ENCODE measurements at regions not wholly inside any gene's neighbourhood (a gene's known extent, or its start where the extent isn't known, plus 50 kb on each side); places are given as distances from the start of the nearest gene placed in this dataset.

- no peak overlapping the region for H3K4me3 ChIP-seq (ENCODE audit: low read depth in 1 of 2, low read length in 2 of 2)
- H3K27me3 ChIP-seq (ENCODE audit: low read depth, low read length), result no peaks in the 10 kb centered on the region
- H3K4me1 ChIP-seq (ENCODE audit: control insufficient read depth in 1 of 2, insufficient read depth in 2 of 2, low read length in 2 of 2), result peaks cover 0 to 4% of the 10 kb centered on the region in 2 donors
- H3K36me3 ChIP-seq (ENCODE audit: control insufficient read depth in 1 of 2, insufficient read depth in 2 of 2, low read length in 2 of 2), result no peaks in the 10 kb centered on the region
- no peaks in the 10 kb centered on the region for H3K9me3 ChIP-seq (ENCODE audit: control insufficient read depth in 1 of 2, low read length in 2 of 2)
- H3K27ac ChIP-seq (ENCODE audit: low read length), result no peak overlapping the region
Observed at GRCh38 chr17:71727292-71727691, 393.5 kb upstream of the SOX9 start.

- Histone ChIP-seq H3K9me3 (ENCODE audit: control insufficient read depth in 1 of 2, low read length in 2 of 2) (no peaks in the 10 kb centered on the region), H3K36me3 (ENCODE audit: control insufficient read depth in 1 of 2, insufficient read depth in 2 of 2, low read length in 2 of 2) (no peaks in the 10 kb centered on the region), H3K4me1 (ENCODE audit: control insufficient read depth in 1 of 2, insufficient read depth in 2 of 2, low read length in 2 of 2) (peaks cover 0 to 4% of the 10 kb centered on the region in 2 donors), H3K27me3 (ENCODE audit: low read depth, low read length) (no peaks in the 10 kb centered on the region), H3K4me3 (ENCODE audit: low read depth in 1 of 2, low read length in 2 of 2) (no peak overlapping the region), H3K27ac (ENCODE audit: low read length) (no peak overlapping the region)
Observed at GRCh38 chr17:71727723-71728122, 393.1 kb upstream of the SOX9 start.

GRCh38 chr17:71730871-71731270 is 389.9 kb upstream of the SOX9 start:
- Histone ChIP-seq H3K4me3 (ENCODE audit: low read depth in 1 of 2, low read length in 2 of 2) (no peak overlapping the region), H3K4me1 (ENCODE audit: control insufficient read depth in 1 of 2, insufficient read depth in 2 of 2, low read length in 2 of 2) (peaks cover 0 to under 1% of the 10 kb centered on the region in 2 donors), H3K27ac (ENCODE audit: low read length) (no peak overlapping the region), H3K36me3 (ENCODE audit: control insufficient read depth in 1 of 2, insufficient read depth in 2 of 2, low read length in 2 of 2) (no peaks in the 10 kb centered on the region), H3K27me3 (ENCODE audit: low read depth, low read length) (no peaks in the 10 kb centered on the region), H3K9me3 (ENCODE audit: control insufficient read depth in 1 of 2, low read length in 2 of 2) (no peaks in the 10 kb centered on the region)

- Histone ChIP-seq H3K36me3 (ENCODE audit: control insufficient read depth in 1 of 2, insufficient read depth in 2 of 2, low read length in 2 of 2) (no peaks in the 10 kb centered on the region), H3K27ac (ENCODE audit: low read length) (no peak overlapping the region), H3K27me3 (ENCODE audit: low read depth, low read length) (no peaks in the 10 kb centered on the region), H3K4me3 (ENCODE audit: low read depth in 1 of 2, low read length in 2 of 2) (no peak overlapping the region), H3K4me1 (ENCODE audit: control insufficient read depth in 1 of 2, insufficient read depth in 2 of 2, low read length in 2 of 2) (no peaks in the 10 kb centered on the region), H3K9me3 (ENCODE audit: control insufficient read depth in 1 of 2, low read length in 2 of 2) (no peaks in the 10 kb centered on the region)
Observed at GRCh38 chr17:71735893-71736292, 384.9 kb upstream of the SOX9 start.

- Histone ChIP-seq H3K27me3 (ENCODE audit: low read depth, low read length) (no peaks in the 10 kb centered on the region), H3K9me3 (ENCODE audit: control insufficient read depth in 1 of 2, low read length in 2 of 2) (no peaks in the 10 kb centered on the region)
Observed at GRCh38 chr17:71740866-71741265, 380.0 kb upstream of the SOX9 start.

GRCh38 chr17:71741836-71742235 is 379.0 kb upstream of the SOX9 start:
- no peaks in the 10 kb centered on the region for H3K27me3 ChIP-seq (ENCODE audit: low read depth, low read length)
- H3K4me1 ChIP-seq (ENCODE audit: control insufficient read depth in 1 of 2, insufficient read depth in 2 of 2, low read length in 2 of 2), result no peaks in the 10 kb centered on the region
- no peaks in the 10 kb centered on the region for H3K36me3 ChIP-seq (ENCODE audit: control insufficient read depth in 1 of 2, insufficient read depth in 2 of 2, low read length in 2 of 2)
- H3K27ac ChIP-seq (ENCODE audit: low read length), result no peak overlapping the region
- no peak overlapping the region for H3K4me3 ChIP-seq (ENCODE audit: low read depth in 1 of 2, low read length in 2 of 2)
- no peaks in the 10 kb centered on the region for H3K9me3 ChIP-seq (ENCODE audit: control insufficient read depth in 1 of 2, low read length in 2 of 2)

More at GRCh38 chr17:71740866-71741265, 380.0 kb upstream of the SOX9 start:
- no peak overlapping the region for H3K27ac ChIP-seq (ENCODE audit: low read length)
- no peaks in the 10 kb centered on the region for H3K4me1 ChIP-seq (ENCODE audit: control insufficient read depth in 1 of 2, insufficient read depth in 2 of 2, low read length in 2 of 2)
- H3K36me3 ChIP-seq (ENCODE audit: control insufficient read depth in 1 of 2, insufficient read depth in 2 of 2, low read length in 2 of 2), result no peaks in the 10 kb centered on the region
- no peak overlapping the region for H3K4me3 ChIP-seq (ENCODE audit: low read depth in 1 of 2, low read length in 2 of 2)

GRCh38 chr17:71748872-71749271 is 371.9 kb upstream of the SOX9 start:
- H3K4me1 ChIP-seq (ENCODE audit: control insufficient read depth in 1 of 2, insufficient read depth in 2 of 2, low read length in 2 of 2), result no peaks in the 10 kb centered on the region
- H3K27ac ChIP-seq (ENCODE audit: low read length), result no peak overlapping the region
- H3K27me3 ChIP-seq (ENCODE audit: low read depth, low read length), result no peaks in the 10 kb centered on the region
- no peaks in the 10 kb centered on the region for H3K36me3 ChIP-seq (ENCODE audit: control insufficient read depth in 1 of 2, insufficient read depth in 2 of 2, low read length in 2 of 2)
- no peaks in the 10 kb centered on the region for H3K9me3 ChIP-seq (ENCODE audit: control insufficient read depth in 1 of 2, low read length in 2 of 2)
- no peak overlapping the region for H3K4me3 ChIP-seq (ENCODE audit: low read depth in 1 of 2, low read length in 2 of 2)

GRCh38 chr17:71753070-71753469 is 367.8 kb upstream of the SOX9 start:
- H3K4me1 ChIP-seq (ENCODE audit: control insufficient read depth in 1 of 2, insufficient read depth in 2 of 2, low read length in 2 of 2), result no peaks in the 10 kb centered on the region
- H3K27me3 ChIP-seq (ENCODE audit: low read depth, low read length), result no peaks in the 10 kb centered on the region
- no peak overlapping the region for H3K4me3 ChIP-seq (ENCODE audit: low read depth in 1 of 2, low read length in 2 of 2)
- H3K27ac ChIP-seq (ENCODE audit: low read length), result no peak overlapping the region
- H3K9me3 ChIP-seq (ENCODE audit: control insufficient read depth in 1 of 2, low read length in 2 of 2), result no peaks in the 10 kb centered on the region
- H3K36me3 ChIP-seq (ENCODE audit: control insufficient read depth in 1 of 2, insufficient read depth in 2 of 2, low read length in 2 of 2), result no peaks in the 10 kb centered on the region

GRCh38 chr17:71757156-71757555 is 363.7 kb upstream of the SOX9 start:
- Histone ChIP-seq H3K27ac (ENCODE audit: low read length) (no peak overlapping the region), H3K9me3 (ENCODE audit: control insufficient read depth in 1 of 2, low read length in 2 of 2) (no peaks in the 10 kb centered on the region), H3K36me3 (ENCODE audit: control insufficient read depth in 1 of 2, insufficient read depth in 2 of 2, low read length in 2 of 2) (no peaks in the 10 kb centered on the region), H3K27me3 (ENCODE audit: low read depth, low read length) (no peaks in the 10 kb centered on the region), H3K4me1 (ENCODE audit: control insufficient read depth in 1 of 2, insufficient read depth in 2 of 2, low read length in 2 of 2) (no peaks in the 10 kb centered on the region), H3K4me3 (ENCODE audit: low read depth in 1 of 2, low read length in 2 of 2) (no peak overlapping the region)

- Histone ChIP-seq H3K4me3 (ENCODE audit: low read depth in 1 of 2, low read length in 2 of 2) (no peak overlapping the region), H3K27ac (ENCODE audit: low read length) (no peak overlapping the region), H3K27me3 (ENCODE audit: low read depth, low read length) (no peaks in the 10 kb centered on the region), H3K36me3 (ENCODE audit: control insufficient read depth in 1 of 2, insufficient read depth in 2 of 2, low read length in 2 of 2) (no peaks in the 10 kb centered on the region), H3K4me1 (ENCODE audit: control insufficient read depth in 1 of 2, insufficient read depth in 2 of 2, low read length in 2 of 2) (no peaks in the 10 kb centered on the region), H3K9me3 (ENCODE audit: control insufficient read depth in 1 of 2, low read length in 2 of 2) (no peaks in the 10 kb centered on the region)
Observed at GRCh38 chr17:71757956-71758355, 362.9 kb upstream of the SOX9 start.

GRCh38 chr17:71759422-71760060 is 361.3 kb upstream of the SOX9 start:
- H3K4me1 ChIP-seq (ENCODE audit: control insufficient read depth in 1 of 2, insufficient read depth in 2 of 2, low read length in 2 of 2), result no peaks in the 10 kb centered on the region

GRCh38 chr17:71760062-71760720 is 360.6 kb upstream of the SOX9 start:
- H3K27me3 ChIP-seq (ENCODE audit: low read depth, low read length), result no peaks in the 10 kb centered on the region
- no peak overlapping the region for H3K27ac ChIP-seq (ENCODE audit: low read length)
- no peak overlapping the region for H3K4me3 ChIP-seq (ENCODE audit: low read depth in 1 of 2, low read length in 2 of 2)

More at GRCh38 chr17:71759422-71760060, 361.3 kb upstream of the SOX9 start:
- Histone ChIP-seq H3K9me3 (ENCODE audit: control insufficient read depth in 1 of 2, low read length in 2 of 2) (no peaks in the 10 kb centered on the region), H3K4me3 (ENCODE audit: low read depth in 1 of 2, low read length in 2 of 2) (no peak overlapping the region), H3K27ac (ENCODE audit: low read length) (no peak overlapping the region), H3K27me3 (ENCODE audit: low read depth, low read length) (no peaks in the 10 kb centered on the region), H3K36me3 (ENCODE audit: control insufficient read depth in 1 of 2, insufficient read depth in 2 of 2, low read length in 2 of 2) (no peaks in the 10 kb centered on the region)

More at GRCh38 chr17:71760062-71760720, 360.6 kb upstream of the SOX9 start:
- Histone ChIP-seq H3K36me3 (ENCODE audit: control insufficient read depth in 1 of 2, insufficient read depth in 2 of 2, low read length in 2 of 2) (no peaks in the 10 kb centered on the region), H3K9me3 (ENCODE audit: control insufficient read depth in 1 of 2, low read length in 2 of 2) (no peaks in the 10 kb centered on the region), H3K4me1 (ENCODE audit: control insufficient read depth in 1 of 2, insufficient read depth in 2 of 2, low read length in 2 of 2) (no peaks in the 10 kb centered on the region)
